ENCODE measurements at regions not wholly inside any gene's neighbourhood (a gene's known extent, or its start where the extent isn't known, plus 50 kb on each side); places are given as distances from the start of the nearest gene placed in this dataset.

- TF ChIP-seq TOX (CRISPR knock-in tag; IDR thresholded peaks at IDR 0.05; ENCODE audit: borderline replicate concordance) (no peak), ZFP30 (CRISPR knock-in tag; IDR thresholded peaks at IDR 0.05) (no peak), ISL1 (CRISPR knock-in tag; IDR thresholded peaks at IDR 0.05) (no peak), CSDC2 (CRISPR knock-in tag; IDR thresholded peaks at IDR 0.05) (no peak), ARNTL (CRISPR knock-in tag; IDR thresholded peaks at IDR 0.05; ENCODE audit: borderline replicate concordance, low read depth) (no peak), ZNF565 (CRISPR knock-in tag; conservative IDR thresholded peaks at IDR 0.05; ENCODE audit: low read depth) (no peak), SNAI2 (CRISPR knock-in tag; IDR thresholded peaks at IDR 0.05) (no peak), CREB5 (CRISPR knock-in tag; IDR thresholded peaks at IDR 0.05; ENCODE audit: low read depth) (no peak), BACH2 (CRISPR knock-in tag; IDR thresholded peaks at IDR 0.05; ENCODE audit: borderline replicate concordance) (no peak), ZNF8 (CRISPR knock-in tag; IDR thresholded peaks at IDR 0.05) (no peak)
These were observed 87.2 kb upstream of the NAV2 start for GRCh38 chr11:19625438-19625837.
